Activated CD4-positive, alpha-beta T cell treated with anti-CD3 and anti-CD28 coated beads for 36 hours (primary cell): ENCODE measurements at regions not wholly inside any gene's neighbourhood (a gene's known extent, or its start where the extent isn't known, plus 50 kb on each side); places are given as distances from the start of the nearest gene placed in this dataset.
"Not testable (repeated sequence)": the region's sequence is repeated elsewhere in the genome, so short reads cannot be mapped to it uniquely, and the experiment has no call there.

ENCODE experiments used
- ATAC-seq: fragments of 200-7000 bp; cut with Tn5 transposase; one replicate; pipeline ENCODE4 v1.10.0; 2021; ENCODE audit warnings: mild to moderate bottlenecking, moderate library complexity
- CTCF ChIA-PET: fragments of 350-600 bp; sonication (Branson Sonifier 250); formaldehyde crosslinking; loops from one replicate; lab custom pipeline; 2021; ENCODE audit warnings: antibody characterized with exemption; lab: Charles Lee
- POLR2A ChIA-PET: fragments of 350-600 bp; sonication (Branson Sonifier 250); formaldehyde crosslinking; loops from one replicate; lab custom pipeline; 2021; ENCODE audit warnings: antibody characterized with exemption, inconsistent platforms; lab: Charles Lee
- DNase-seq: peaks from one replicate; pipeline ENCODE4 v3.0.0-alpha.2; 2020
- H3K27ac Mint-ChIP-seq: one replicate; pipeline ENCODE4 v1.8.0; 2021; ENCODE audit warnings: mixed read lengths
- H3K27me3 Mint-ChIP-seq: one replicate; pipeline ENCODE4 v1.8.0; 2021; ENCODE audit warnings: mixed read lengths
- H3K36me3 Mint-ChIP-seq: one replicate; pipeline ENCODE4 v1.8.0; 2021; ENCODE audit warnings: low read depth, mixed read lengths
- H3K4me1 Mint-ChIP-seq: one replicate; pipeline ENCODE4 v1.8.0; 2021; ENCODE audit warnings: mixed read lengths
- H3K4me3 Mint-ChIP-seq: one replicate; pipeline ENCODE4 v1.8.0; 2021; ENCODE audit warnings: mild to moderate bottlenecking, moderate library complexity, mixed read lengths
- H3K9me3 Mint-ChIP-seq: one replicate; pipeline ENCODE4 v1.8.0; 2021; ENCODE audit warnings: low read depth, mixed read lengths
- intact Hi-C, 2 experiments: fragments of 100-400 bp; cut with DNase I in 1 of 2; cut with micrococcal nuclease in 1 of 2; formaldehyde crosslinking; loops; one replicate each; pipeline versions ENCODE4 v1.14.2 to v1.15.1; 2022 to 2024; cut with DNase I, micrococcal nuclease

DNA sequence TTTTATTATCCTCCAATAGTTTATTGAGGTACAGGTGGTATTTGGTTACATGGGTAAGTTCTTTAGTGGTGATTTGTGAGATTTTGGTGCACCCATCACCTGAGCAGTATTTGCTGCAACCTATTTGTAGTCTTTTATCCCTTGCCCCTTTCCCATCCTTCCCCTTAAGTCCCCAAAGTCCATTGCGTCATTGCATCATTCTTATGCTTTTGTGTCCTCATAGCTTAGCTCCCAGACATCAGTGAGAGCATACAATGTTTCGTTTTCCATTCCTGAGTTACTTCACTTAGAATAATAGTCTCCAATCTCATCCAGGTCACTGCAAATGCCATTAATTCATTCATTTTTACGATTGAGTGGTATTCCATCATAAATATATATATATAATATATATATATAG lies 229.9 kb upstream of the TFPI start:
- H3K27me3 Mint-ChIP-seq, H3K4me1 Mint-ChIP-seq, H3K4me3 Mint-ChIP-seq, H3K9me3 Mint-ChIP-seq, CTCF ChIA-PET, intact Hi-C loops, DNase-seq, H3K27ac Mint-ChIP-seq, H3K36me3 Mint-ChIP-seq, POLR2A ChIA-PET, ATAC-seq: not testable (repeated sequence)

DNA sequence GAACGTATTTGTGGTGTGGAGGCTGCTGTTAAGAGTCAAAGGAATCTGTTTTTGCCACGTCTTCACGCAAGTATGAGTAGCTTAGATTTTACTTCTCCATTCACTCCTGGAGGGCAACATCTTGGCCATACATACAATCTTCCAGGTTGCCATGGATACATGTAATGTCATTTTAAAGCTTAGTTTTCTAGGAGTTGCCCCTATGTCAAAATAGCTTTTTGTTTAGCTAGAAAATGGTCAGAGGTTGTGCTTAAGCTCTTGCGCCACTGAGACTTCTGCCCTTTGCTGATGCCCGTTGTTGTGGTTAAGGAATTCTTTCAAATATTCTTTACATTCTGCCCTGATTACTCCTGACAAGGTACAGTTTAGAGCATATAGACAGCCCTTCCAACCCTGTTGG lies 245.4 kb upstream of the TFPI start:
- no peak for ATAC-seq
- Mint-ChIP-seq H3K4me3 (no peak overlapping the region), H3K27ac (no peak overlapping the region), H3K27me3 (no peaks in the 10 kb centered on the region), H3K9me3 (peaks cover 6% of the 10 kb centered on the region), H3K36me3 (no peaks in the 10 kb centered on the region), H3K4me1 (no peaks in the 10 kb centered on the region)
- intact Hi-C loops: no loop called here
- ChIA-PET CTCF (no interaction called here), POLR2A (no interaction called here)
- DNase-seq: no peak

DNA sequence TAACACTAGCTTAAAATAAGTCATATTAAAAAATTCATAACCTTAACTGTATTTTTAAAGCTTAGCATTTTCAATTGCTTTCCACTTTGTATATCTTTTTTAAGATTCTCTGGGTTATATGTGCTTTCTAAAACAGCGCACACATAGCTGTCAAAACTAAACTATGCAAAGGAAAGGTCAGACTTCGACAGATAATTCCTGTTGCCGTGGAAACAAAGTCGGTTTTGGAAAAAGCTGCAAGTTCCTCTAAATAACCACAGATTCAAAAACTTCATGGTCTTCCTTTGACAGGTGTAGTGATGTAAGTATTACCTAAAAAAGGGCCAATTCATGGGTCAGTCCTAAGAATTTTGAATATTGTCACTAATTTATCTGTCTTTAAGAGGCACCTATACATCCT lies 249.6 kb upstream of the TFPI start:
- CTCF ChIA-PET: no interaction called here
- no peak for ATAC-seq
- Mint-ChIP-seq H3K4me3 (no peak overlapping the region), H3K4me1 (no peaks in the 10 kb centered on the region), H3K27ac (no peak overlapping the region), H3K36me3 (no peaks in the 10 kb centered on the region), H3K27me3 (no peaks in the 10 kb centered on the region), H3K9me3 (peaks cover 6% of the 10 kb centered on the region)
- POLR2A ChIA-PET: no interaction called here
- intact Hi-C loops: no loop called here
- no peak for DNase-seq

DNA sequence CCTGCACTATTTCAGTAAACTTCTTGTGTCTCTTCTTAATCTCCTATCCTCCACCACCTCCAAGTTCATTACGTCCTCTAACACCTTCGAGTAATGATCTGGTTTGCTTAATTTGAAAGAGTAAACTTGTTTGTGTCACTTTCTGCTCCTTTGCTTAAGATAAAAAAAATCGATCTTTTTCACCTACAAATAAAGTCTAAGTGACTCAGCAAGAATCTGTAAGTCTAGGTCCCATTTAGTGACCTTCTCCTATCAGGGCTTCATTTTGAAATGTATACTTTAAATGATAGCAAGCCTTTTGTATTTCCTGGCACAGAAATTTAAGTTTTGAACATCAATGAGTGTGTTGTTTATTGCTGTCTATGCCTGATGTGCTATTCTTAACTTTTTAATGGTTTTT lies 260.9 kb upstream of the TFPI start:
- H3K27ac Mint-ChIP-seq: no peak overlapping the region
- ChIA-PET POLR2A (no interaction called here), CTCF (interaction anchor here (0.5 kb wide), 1 partner anchor 640 kb away, joined by 4 read pairs; no protein-coding TSS in a partner anchor)
- no peaks in the 10 kb centered on the region for H3K36me3 Mint-ChIP-seq
- H3K9me3 Mint-ChIP-seq: peaks cover 2% of the 10 kb centered on the region
- no peaks in the 10 kb centered on the region for H3K4me1 Mint-ChIP-seq
- ATAC-seq (no peak), DNase-seq (no peak)
- no peak overlapping the region for H3K4me3 Mint-ChIP-seq
- no peaks in the 10 kb centered on the region for H3K27me3 Mint-ChIP-seq
- intact Hi-C loops: no loop called here

- Mint-ChIP-seq H3K4me3 (no peak overlapping the region), H3K4me1 (no peaks in the 10 kb centered on the region), H3K36me3 (no peaks in the 10 kb centered on the region), H3K9me3 (peaks cover 2% of the 10 kb centered on the region), H3K27ac (no peak overlapping the region), H3K27me3 (no peaks in the 10 kb centered on the region)
- ATAC-seq: no peak
- no peak for DNase-seq
- POLR2A ChIA-PET: interaction anchor here (0.7 kb wide), 1 partner anchor 57 kb away, joined by 6 read pairs; no protein-coding TSS in a partner anchor
- intact Hi-C loops: no loop called here
- CTCF ChIA-PET: no interaction called here
These were observed 265.4 kb upstream of the TFPI start for GRCh38 chr2:187819624-187820023.

DNA sequence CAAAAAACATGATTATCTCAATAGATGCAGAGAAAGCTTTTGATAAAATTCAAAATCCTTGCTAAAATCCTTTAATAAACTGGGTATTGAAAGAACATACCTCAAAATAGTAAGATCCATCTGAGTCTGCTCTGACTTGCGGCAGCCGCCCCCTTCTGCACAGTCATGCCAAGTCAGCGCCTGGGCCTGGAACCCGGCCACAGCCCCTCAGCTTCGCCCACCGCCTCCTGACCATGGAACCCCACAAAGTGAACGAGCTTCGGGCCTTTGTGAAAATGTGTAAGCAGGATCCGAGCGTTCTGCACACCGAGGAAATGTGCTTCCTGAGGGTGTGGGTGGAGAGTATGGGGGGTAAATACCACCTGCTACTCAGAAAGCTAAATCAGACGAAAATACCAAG lies 270.9 kb upstream of the TFPI start:
- ATAC-seq: no peak

GRCh38 chr2:187826023-187826422 lies 271.8 kb upstream of the TFPI start:
- Mint-ChIP-seq H3K27ac (no peak overlapping the region), H3K27me3 (no peaks in the 10 kb centered on the region), H3K9me3 (peaks cover 2% of the 10 kb centered on the region), H3K4me3 (no peak overlapping the region), H3K4me1 (no peaks in the 10 kb centered on the region), H3K36me3 (no peaks in the 10 kb centered on the region)
- CTCF ChIA-PET: no interaction called here
- no peak for DNase-seq
- no peak for ATAC-seq
- intact Hi-C loops: no loop called here
- POLR2A ChIA-PET: no interaction called here

More for the DNA sequence above, 270.9 kb upstream of the TFPI start:
- H3K4me1 Mint-ChIP-seq: no peaks in the 10 kb centered on the region
- no peak overlapping the region for H3K27ac Mint-ChIP-seq
- DNase-seq: no peak
- no peak overlapping the region for H3K4me3 Mint-ChIP-seq
- ChIA-PET POLR2A (no interaction called here), CTCF (no interaction called here)
- H3K27me3 Mint-ChIP-seq: no peaks in the 10 kb centered on the region
- intact Hi-C loops: no loop called here
- H3K9me3 Mint-ChIP-seq: peaks cover 2% of the 10 kb centered on the region
- no peaks in the 10 kb centered on the region for H3K36me3 Mint-ChIP-seq

- H3K27ac Mint-ChIP-seq: no peak overlapping the region
- no peaks in the 10 kb centered on the region for H3K27me3 Mint-ChIP-seq
- CTCF ChIA-PET: no interaction called here
- DNase-seq: no peak
- no peak overlapping the region for H3K4me3 Mint-ChIP-seq
- H3K4me1 Mint-ChIP-seq: no peaks in the 10 kb centered on the region
- no peaks in the 10 kb centered on the region for H3K9me3 Mint-ChIP-seq
- POLR2A ChIA-PET: no interaction called here
- no peaks in the 10 kb centered on the region for H3K36me3 Mint-ChIP-seq
- ATAC-seq: no peak
- intact Hi-C loops: no loop called here
These were observed 280.6 kb upstream of the TFPI start for GRCh38 chr2:187834787-187835186.

- no peaks in the 10 kb centered on the region for H3K9me3 Mint-ChIP-seq
- no peaks in the 10 kb centered on the region for H3K36me3 Mint-ChIP-seq
- no peaks in the 10 kb centered on the region for H3K27me3 Mint-ChIP-seq
- no peaks in the 10 kb centered on the region for H3K4me1 Mint-ChIP-seq
- DNase-seq: no peak
- ChIA-PET CTCF (interaction anchor here (1.2 kb wide), 1 partner anchor 238 kb away, joined by 3 read pairs; no protein-coding TSS in a partner anchor), POLR2A (no interaction called here)
- H3K27ac Mint-ChIP-seq: no peak overlapping the region
- no peak for ATAC-seq
- intact Hi-C loops: no loop called here
- no peak overlapping the region for H3K4me3 Mint-ChIP-seq
These were observed 284.5 kb upstream of the TFPI start for GRCh38 chr2:187838690-187839089.

DNA sequence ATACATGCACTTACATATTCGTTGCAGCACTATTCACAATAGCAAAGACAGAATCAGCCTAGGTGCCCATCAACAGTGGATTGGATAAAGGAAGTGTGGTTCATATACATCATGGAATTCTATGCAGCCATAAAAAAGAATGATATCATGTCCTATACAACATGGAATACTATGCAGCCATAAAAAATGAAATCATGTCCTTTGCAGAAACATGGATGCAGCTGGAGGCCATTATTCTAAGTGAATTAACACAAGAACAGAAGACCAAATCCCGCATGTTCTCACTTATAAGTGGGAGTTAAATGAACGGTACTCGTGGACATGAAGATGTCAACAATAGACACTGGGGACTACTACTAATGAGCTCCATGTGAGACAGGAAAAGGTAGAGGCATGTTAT lies 288.1 kb upstream of the TFPI start:
- POLR2A ChIA-PET: no interaction called here
- DNase-seq: no peak
- intact Hi-C loops: loop anchor here in 1 of 2 experiments (2.0 kb wide), 1 partner anchor 342 kb away; no protein-coding TSS in a partner anchor
- Mint-ChIP-seq H3K27me3 (no peaks in the 10 kb centered on the region), H3K36me3 (no peaks in the 10 kb centered on the region), H3K27ac (no peak overlapping the region), H3K4me3 (no peak overlapping the region), H3K4me1 (no peaks in the 10 kb centered on the region), H3K9me3 (no peaks in the 10 kb centered on the region)
- no peak for ATAC-seq
- CTCF ChIA-PET: interaction anchor here (1.4 to 3.7 kb wide), 3 partner anchors 261 to 342 kb away, joined by 5 to 34 read pairs (median 14); no protein-coding TSS in a partner anchor

- ATAC-seq (no peak), DNase-seq (no peak)
- POLR2A ChIA-PET: no interaction called here
- H3K27me3 Mint-ChIP-seq: no peaks in the 10 kb centered on the region
- H3K9me3 Mint-ChIP-seq: no peaks in the 10 kb centered on the region
- CTCF ChIA-PET: interaction anchor here (0.6 to 3.7 kb wide), 5 partner anchors 128 to 343 kb away, joined by 3 to 34 read pairs (median 5); no protein-coding TSS in a partner anchor
- H3K36me3 Mint-ChIP-seq: no peaks in the 10 kb centered on the region
- no peaks in the 10 kb centered on the region for H3K4me1 Mint-ChIP-seq
- no peak overlapping the region for H3K27ac Mint-ChIP-seq
- intact Hi-C loops: loop anchor here (1.0 to 2.0 kb wide), 3 partner anchors 262 to 343 kb away; no protein-coding TSS in a partner anchor
- H3K4me3 Mint-ChIP-seq: no peak overlapping the region
These were observed 289.0 kb upstream of the TFPI start for GRCh38 chr2:187842978-187843847.
